ENCODE measurements at regions not wholly inside any gene's neighbourhood (a gene's known extent, or its start where the extent isn't known, plus 50 kb on each side); places are given as distances from the start of the nearest gene placed in this dataset.

DNA sequence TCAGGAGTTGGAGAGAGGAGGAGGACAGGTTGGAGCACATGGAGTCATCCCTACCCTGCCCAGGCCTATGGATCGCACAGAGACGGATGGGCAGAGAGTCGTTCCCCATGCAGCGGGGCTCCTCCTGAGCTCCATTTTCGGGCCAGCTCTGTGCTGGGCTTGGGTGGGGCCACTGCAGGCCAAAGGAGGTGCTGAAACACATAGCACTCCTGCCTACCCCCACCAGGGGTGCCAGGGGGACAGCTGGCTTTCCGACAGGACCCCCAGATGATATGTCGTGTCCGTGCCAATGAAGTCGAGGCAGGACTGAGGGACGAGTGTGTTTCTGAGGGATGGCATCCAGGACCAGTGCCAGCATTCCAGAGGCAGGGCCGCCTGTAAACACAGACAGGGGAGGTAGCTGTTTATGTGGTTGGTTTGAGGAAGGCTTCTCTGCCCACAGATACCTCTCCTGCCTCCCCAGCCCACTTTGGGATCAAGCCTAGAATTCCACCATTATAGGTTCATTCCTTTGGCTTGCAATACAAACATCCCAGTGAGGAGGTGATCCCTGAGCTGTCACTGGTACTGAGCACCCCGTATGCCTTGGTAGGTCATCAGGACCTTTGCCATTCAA lies 116.6 kb downstream of the GLI2 start:
- H3K4me3 ChIP-seq (ENCODE audit: low read depth in 1 of 2, low read length in 2 of 2): no peak overlapping the region
- H3K27ac ChIP-seq (ENCODE audit: low read depth, low read length): no peak overlapping the region
- no peaks in the 10 kb centered on the region for H3K36me3 ChIP-seq (ENCODE audit: control insufficient read depth in 1 of 2, insufficient read depth in 2 of 2, low read length in 2 of 2)
- no peaks in the 10 kb centered on the region for H3K27me3 ChIP-seq (ENCODE audit: control insufficient read depth in 1 of 2, insufficient read depth in 2 of 2, low read length in 2 of 2)
- no peaks in the 10 kb centered on the region for H3K9me3 ChIP-seq (ENCODE audit: control insufficient read depth in 1 of 2, low read length in 2 of 2)
- no peaks in the 10 kb centered on the region for H3K4me1 ChIP-seq (ENCODE audit: control insufficient read depth in 1 of 2, insufficient read depth in 2 of 2, low read length in 2 of 2)
- H3K9ac ChIP-seq (ENCODE audit: low read depth in 1 of 2, low read length in 2 of 2): no peak overlapping the region

DNA sequence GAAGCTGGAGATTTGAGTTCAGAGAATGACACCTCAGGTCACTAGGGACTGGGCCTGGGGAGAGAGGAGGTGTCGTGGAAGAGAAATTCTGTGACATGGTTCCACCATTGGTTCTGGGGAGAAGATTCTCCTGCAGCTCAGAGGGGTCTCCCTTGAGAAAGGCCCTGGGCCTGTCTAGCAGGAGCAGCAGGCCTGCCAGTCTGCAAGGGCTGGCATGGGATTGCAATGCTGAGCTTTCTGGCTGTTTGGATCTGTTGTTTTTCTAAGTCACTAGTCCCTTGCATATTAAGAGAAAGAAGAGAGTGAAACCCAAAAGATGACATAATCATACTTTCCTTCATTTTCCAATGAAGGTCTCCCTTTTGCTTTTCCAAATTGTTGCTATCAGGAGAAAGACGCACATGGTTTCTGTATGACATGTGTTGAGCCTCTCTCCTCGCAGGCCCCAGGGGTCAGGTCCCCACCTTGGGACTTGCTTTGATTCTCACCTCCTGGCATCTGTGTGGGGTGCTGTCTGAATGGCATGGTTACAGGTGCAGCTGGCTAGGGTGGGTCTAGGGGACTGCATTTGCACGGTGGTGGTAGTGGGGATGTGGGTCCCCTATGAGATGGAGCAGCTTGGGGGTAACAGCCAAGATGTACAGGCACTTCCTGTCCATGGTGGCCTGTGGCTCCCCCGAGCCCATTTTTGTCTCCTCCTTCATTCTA lies 117.8 kb downstream of the GLI2 start:
- Histone ChIP-seq H3K9ac (ENCODE audit: low read depth in 1 of 2, low read length in 2 of 2) (no peak overlapping the region), H3K27me3 (ENCODE audit: control insufficient read depth in 1 of 2, insufficient read depth in 2 of 2, low read length in 2 of 2) (no peaks in the 10 kb centered on the region), H3K9me3 (ENCODE audit: control insufficient read depth in 1 of 2, low read length in 2 of 2) (no peaks in the 10 kb centered on the region), H3K4me1 (ENCODE audit: control insufficient read depth in 1 of 2, insufficient read depth in 2 of 2, low read length in 2 of 2) (no peaks in the 10 kb centered on the region), H3K27ac (ENCODE audit: low read depth, low read length) (no peak overlapping the region), H3K36me3 (ENCODE audit: control insufficient read depth in 1 of 2, insufficient read depth in 2 of 2, low read length in 2 of 2) (no peaks in the 10 kb centered on the region), H3K4me3 (ENCODE audit: low read depth in 1 of 2, low read length in 2 of 2) (no peak overlapping the region)

DNA sequence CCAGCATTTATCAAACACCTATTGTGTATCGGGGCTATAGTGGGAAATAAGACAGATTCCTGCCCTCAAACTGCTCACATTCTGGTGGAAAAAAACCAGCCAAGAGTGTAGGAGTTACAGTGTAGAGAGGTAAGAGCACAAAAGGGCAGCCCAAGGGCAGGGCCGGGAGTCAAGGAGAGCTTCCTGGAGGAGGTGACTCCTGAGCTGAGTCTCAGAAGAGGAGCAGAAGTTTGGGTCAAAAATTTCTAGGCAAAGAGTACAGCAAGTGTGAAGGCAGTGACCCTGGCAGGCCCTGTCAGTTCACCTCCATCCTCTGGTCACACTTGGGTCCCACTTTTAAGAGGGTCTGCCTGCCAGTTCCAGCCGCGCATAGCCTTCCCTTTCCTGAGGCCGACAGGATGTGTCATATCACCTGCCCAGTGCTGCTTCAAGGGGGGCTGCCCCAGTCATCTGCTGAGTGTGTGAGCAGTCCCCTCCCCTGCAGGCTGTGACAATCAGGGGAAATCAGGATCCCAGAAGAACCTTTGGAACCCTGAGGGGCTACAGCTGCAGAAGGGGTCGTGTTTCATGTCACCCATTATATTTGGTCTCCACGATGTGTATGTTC lies 118.4 kb downstream of the GLI2 start:
- Histone ChIP-seq H3K9ac (ENCODE audit: low read depth in 1 of 2, low read length in 2 of 2) (no peak overlapping the region), H3K4me1 (ENCODE audit: control insufficient read depth in 1 of 2, insufficient read depth in 2 of 2, low read length in 2 of 2) (no peaks in the 10 kb centered on the region), H3K4me3 (ENCODE audit: low read depth in 1 of 2, low read length in 2 of 2) (no peak overlapping the region), H3K9me3 (ENCODE audit: control insufficient read depth in 1 of 2, low read length in 2 of 2) (no peaks in the 10 kb centered on the region), H3K36me3 (ENCODE audit: control insufficient read depth in 1 of 2, insufficient read depth in 2 of 2, low read length in 2 of 2) (no peaks in the 10 kb centered on the region), H3K27ac (ENCODE audit: low read depth, low read length) (no peak overlapping the region), H3K27me3 (ENCODE audit: control insufficient read depth in 1 of 2, insufficient read depth in 2 of 2, low read length in 2 of 2) (no peaks in the 10 kb centered on the region)

DNA sequence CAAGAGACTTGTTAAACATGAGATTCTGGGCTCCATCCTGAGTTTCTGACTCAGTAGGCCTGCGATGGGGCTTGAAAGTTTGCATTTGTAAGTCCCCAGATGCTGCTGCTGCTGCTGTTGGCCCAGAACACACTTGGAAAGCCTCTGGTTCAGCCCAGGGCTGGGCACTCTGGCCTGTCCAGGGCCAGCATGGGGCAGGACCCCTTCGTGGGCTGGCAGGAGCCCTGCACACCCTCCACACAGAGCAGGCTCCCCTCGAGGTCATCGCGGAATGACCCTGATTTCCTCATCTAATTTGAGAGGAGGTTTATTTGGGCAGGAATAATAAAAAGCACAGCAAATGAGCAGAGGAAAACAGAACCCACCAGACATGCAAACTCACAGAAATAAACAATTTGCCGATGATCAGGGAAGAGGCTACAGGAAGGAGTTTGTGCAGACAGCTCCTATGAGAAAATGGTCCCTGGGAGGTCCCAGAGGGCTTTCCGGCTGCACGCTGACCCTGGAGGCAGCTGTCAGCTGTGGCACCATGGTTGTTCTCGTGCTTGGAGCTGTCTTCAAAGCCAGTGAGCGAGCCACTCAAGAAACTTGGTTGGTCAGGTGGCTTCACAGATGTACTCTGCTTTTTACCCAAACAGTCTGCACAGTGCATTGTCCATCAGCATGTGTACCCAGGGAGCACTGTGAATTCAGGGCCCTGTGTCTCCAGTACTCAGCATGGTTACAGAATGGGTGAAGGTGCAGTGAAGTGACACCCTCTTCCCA lies 119.3 kb downstream of the GLI2 start:
- no peaks in the 10 kb centered on the region for H3K27me3 ChIP-seq (ENCODE audit: control insufficient read depth in 1 of 2, insufficient read depth in 2 of 2, low read length in 2 of 2)
- H3K4me3 ChIP-seq (ENCODE audit: low read depth in 1 of 2, low read length in 2 of 2): no peak overlapping the region
- H3K36me3 ChIP-seq (ENCODE audit: control insufficient read depth in 1 of 2, insufficient read depth in 2 of 2, low read length in 2 of 2): no peaks in the 10 kb centered on the region
- H3K9ac ChIP-seq (ENCODE audit: low read depth in 1 of 2, low read length in 2 of 2): no peak overlapping the region
- H3K27ac ChIP-seq (ENCODE audit: low read depth, low read length): no peak overlapping the region
- H3K4me1 ChIP-seq (ENCODE audit: control insufficient read depth in 1 of 2, insufficient read depth in 2 of 2, low read length in 2 of 2): no peaks in the 10 kb centered on the region
- no peaks in the 10 kb centered on the region for H3K9me3 ChIP-seq (ENCODE audit: control insufficient read depth in 1 of 2, low read length in 2 of 2)

DNA sequence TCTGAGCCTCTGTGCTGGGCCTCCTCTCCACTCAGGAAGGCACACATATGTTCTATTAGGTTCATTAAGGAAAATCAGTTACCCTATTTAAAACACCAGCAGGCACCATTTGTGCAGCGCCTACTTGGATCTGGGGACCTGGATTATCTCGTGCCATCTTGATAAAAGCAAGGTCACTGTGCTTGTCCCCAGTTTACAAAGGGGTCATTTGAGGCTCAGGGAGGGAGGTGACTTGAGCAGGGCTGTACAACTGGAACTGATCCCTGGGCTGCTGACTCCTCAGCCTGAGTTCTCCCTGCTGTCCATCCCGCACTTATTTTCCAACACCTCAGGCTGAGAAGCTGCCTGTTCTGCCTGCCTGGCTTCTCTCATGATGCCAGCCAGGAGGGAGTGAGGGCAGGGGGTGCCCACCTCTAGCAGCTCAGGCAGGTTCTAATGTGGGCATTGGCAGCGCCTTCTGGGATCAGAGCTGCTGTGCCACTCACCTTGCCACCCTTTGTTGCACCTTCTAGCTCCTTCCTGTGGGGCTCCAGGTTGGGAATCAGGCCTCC lies 120.3 kb downstream of the GLI2 start:
- Histone ChIP-seq H3K36me3 (ENCODE audit: control insufficient read depth in 1 of 2, insufficient read depth in 2 of 2, low read length in 2 of 2) (no peaks in the 10 kb centered on the region), H3K27ac (ENCODE audit: low read depth, low read length) (no peak overlapping the region), H3K9me3 (ENCODE audit: control insufficient read depth in 1 of 2, low read length in 2 of 2) (no peaks in the 10 kb centered on the region), H3K9ac (ENCODE audit: low read depth in 1 of 2, low read length in 2 of 2) (no peak overlapping the region), H3K27me3 (ENCODE audit: control insufficient read depth in 1 of 2, insufficient read depth in 2 of 2, low read length in 2 of 2) (no peaks in the 10 kb centered on the region), H3K4me3 (ENCODE audit: low read depth in 1 of 2, low read length in 2 of 2) (no peak overlapping the region), H3K4me1 (ENCODE audit: control insufficient read depth in 1 of 2, insufficient read depth in 2 of 2, low read length in 2 of 2) (no peaks in the 10 kb centered on the region)

DNA sequence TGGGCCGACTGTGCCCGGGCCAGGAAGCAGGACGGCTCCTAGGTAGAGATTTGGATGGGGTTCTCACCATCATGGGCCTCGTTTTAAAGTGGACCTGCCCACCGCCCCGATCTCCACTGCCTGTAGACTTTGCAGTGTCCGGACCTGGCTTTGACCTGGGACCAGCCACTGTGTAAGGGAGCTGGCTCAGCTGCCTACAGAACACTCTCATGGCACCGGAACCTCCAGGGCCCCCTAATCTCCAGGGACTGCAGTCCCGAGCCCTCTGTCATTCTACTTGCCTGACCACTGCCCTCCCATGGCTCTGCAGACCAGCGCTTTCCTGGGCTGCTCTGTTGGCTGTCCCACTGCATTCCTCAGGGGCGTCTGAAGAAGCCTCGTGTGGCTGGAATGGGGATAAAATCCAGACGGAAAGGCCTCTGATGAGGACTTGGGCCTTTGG lies 120.8 kb downstream of the GLI2 start:
- H3K36me3 ChIP-seq (ENCODE audit: control insufficient read depth in 1 of 2, insufficient read depth in 2 of 2, low read length in 2 of 2): no peaks in the 10 kb centered on the region
- no peaks in the 10 kb centered on the region for H3K4me1 ChIP-seq (ENCODE audit: control insufficient read depth in 1 of 2, insufficient read depth in 2 of 2, low read length in 2 of 2)
- H3K27me3 ChIP-seq (ENCODE audit: control insufficient read depth in 1 of 2, insufficient read depth in 2 of 2, low read length in 2 of 2): no peaks in the 10 kb centered on the region
- no peak overlapping the region for H3K9ac ChIP-seq (ENCODE audit: low read depth in 1 of 2, low read length in 2 of 2)
- no peak overlapping the region for H3K27ac ChIP-seq (ENCODE audit: low read depth, low read length)
- no peaks in the 10 kb centered on the region for H3K9me3 ChIP-seq (ENCODE audit: control insufficient read depth in 1 of 2, low read length in 2 of 2)
- no peak overlapping the region for H3K4me3 ChIP-seq (ENCODE audit: low read depth in 1 of 2, low read length in 2 of 2)

DNA sequence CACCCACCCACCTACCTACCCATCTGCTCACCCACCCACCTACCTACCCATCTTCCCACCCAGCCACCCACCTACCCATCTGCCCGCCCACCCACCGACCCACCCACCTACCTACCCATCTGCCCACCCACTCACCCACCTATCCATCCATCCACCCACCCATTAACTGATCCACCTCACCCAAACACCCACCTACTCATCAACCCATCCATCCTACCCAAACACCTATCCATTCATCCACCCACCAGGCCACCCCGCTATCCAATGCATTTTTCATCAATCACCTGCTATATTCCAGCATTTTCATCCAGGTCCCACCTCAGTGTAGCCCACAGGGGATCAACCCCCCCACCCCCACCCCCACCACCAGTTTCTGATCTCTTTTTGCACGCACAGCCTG lies 121.8 kb downstream of the GLI2 start:
- H3K9me3 ChIP-seq (ENCODE audit: control insufficient read depth in 1 of 2, low read length in 2 of 2): no peaks in the 10 kb centered on the region
- no peak overlapping the region for H3K9ac ChIP-seq (ENCODE audit: low read depth in 1 of 2, low read length in 2 of 2)
- H3K27me3 ChIP-seq (ENCODE audit: control insufficient read depth in 1 of 2, insufficient read depth in 2 of 2, low read length in 2 of 2): no peaks in the 10 kb centered on the region
- H3K4me3 ChIP-seq (ENCODE audit: low read depth in 1 of 2, low read length in 2 of 2): no peak overlapping the region
- no peaks in the 10 kb centered on the region for H3K36me3 ChIP-seq (ENCODE audit: control insufficient read depth in 1 of 2, insufficient read depth in 2 of 2, low read length in 2 of 2)
- H3K27ac ChIP-seq (ENCODE audit: low read depth, low read length): no peak overlapping the region
- H3K4me1 ChIP-seq (ENCODE audit: control insufficient read depth in 1 of 2, insufficient read depth in 2 of 2, low read length in 2 of 2): no peaks in the 10 kb centered on the region

DNA sequence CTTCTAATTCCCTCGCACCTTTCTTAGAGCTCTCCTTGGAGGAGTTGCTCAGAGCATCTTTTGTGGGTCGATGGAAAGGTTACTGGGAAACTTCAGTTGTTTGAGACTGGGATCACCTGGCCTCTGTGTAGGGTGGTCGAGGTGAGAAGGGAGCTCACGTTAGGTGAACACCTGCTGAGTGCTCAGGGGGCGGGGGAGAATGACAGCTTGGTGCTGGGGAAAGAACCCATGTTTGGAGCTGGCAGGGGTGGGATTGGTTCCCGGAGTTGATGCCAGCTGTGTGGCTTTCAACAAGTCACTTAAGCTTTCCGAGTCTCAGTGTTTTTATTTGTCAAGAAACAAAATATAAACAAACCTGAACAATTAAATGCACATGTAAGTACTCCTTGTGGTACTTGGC lies 122.3 kb downstream of the GLI2 start:
- H3K9me3 ChIP-seq (ENCODE audit: control insufficient read depth in 1 of 2, low read length in 2 of 2): no peaks in the 10 kb centered on the region
- H3K27me3 ChIP-seq (ENCODE audit: control insufficient read depth in 1 of 2, insufficient read depth in 2 of 2, low read length in 2 of 2): no peaks in the 10 kb centered on the region
- no peak overlapping the region for H3K4me3 ChIP-seq (ENCODE audit: low read depth in 1 of 2, low read length in 2 of 2)
- no peaks in the 10 kb centered on the region for H3K36me3 ChIP-seq (ENCODE audit: control insufficient read depth in 1 of 2, insufficient read depth in 2 of 2, low read length in 2 of 2)
- H3K9ac ChIP-seq (ENCODE audit: low read depth in 1 of 2, low read length in 2 of 2): no peak overlapping the region
- no peak overlapping the region for H3K27ac ChIP-seq (ENCODE audit: low read depth, low read length)
- no peaks in the 10 kb centered on the region for H3K4me1 ChIP-seq (ENCODE audit: control insufficient read depth in 1 of 2, insufficient read depth in 2 of 2, low read length in 2 of 2)

DNA sequence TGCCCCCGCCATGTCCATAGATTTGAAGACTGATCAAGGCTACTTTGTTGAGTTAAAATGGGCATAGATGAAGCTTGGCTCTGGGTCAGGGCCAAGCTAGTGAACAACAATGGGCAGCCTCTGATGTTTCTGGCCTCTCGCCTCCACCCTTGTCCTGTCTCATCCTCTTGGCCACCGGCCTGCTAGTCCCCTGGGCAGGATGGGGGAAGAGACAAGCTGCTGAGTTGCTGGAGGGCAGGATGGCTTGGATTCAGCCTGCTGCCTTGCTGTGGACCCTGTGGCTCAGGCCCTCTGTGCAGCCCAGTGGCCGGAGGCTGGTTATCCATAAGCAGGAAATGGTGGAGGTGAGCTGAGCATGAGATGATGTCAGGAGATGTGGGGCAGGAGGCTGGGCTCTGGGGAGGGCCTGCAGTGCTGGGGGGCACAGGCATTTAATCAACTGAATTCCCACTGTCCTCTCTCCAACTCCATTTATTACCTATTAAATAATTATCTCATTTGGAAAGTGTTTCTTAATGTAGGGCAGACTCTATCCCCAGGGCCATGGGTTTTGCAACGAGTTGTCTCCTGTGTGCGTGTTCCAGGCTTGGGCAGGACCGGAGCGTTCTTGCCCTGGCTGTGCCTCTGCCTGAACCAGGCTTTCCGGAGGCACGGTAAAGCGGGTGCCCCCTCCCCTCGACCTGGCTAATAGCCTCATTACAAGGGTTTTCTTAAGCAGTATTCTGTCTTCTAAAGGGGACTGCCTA lies 122.9 kb downstream of the GLI2 start:
- Histone ChIP-seq H3K4me3 (ENCODE audit: low read depth in 1 of 2, low read length in 2 of 2) (no peak overlapping the region), H3K9ac (ENCODE audit: low read depth in 1 of 2, low read length in 2 of 2) (no peak overlapping the region), H3K9me3 (ENCODE audit: control insufficient read depth in 1 of 2, low read length in 2 of 2) (no peaks in the 10 kb centered on the region), H3K27ac (ENCODE audit: low read depth, low read length) (no peak overlapping the region), H3K4me1 (ENCODE audit: control insufficient read depth in 1 of 2, insufficient read depth in 2 of 2, low read length in 2 of 2) (no peaks in the 10 kb centered on the region), H3K27me3 (ENCODE audit: control insufficient read depth in 1 of 2, insufficient read depth in 2 of 2, low read length in 2 of 2) (no peaks in the 10 kb centered on the region), H3K36me3 (ENCODE audit: control insufficient read depth in 1 of 2, insufficient read depth in 2 of 2, low read length in 2 of 2) (no peaks in the 10 kb centered on the region)
